NT2/D1 (cell line): ENCODE measurements at regions not wholly inside any gene's neighbourhood (a gene's known extent, or its start where the extent isn't known, plus 50 kb on each side); places are given as distances from the start of the nearest gene placed in this dataset.

Source experiments
- SUZ12 ChIP-seq: IDR thresholded peaks from 2 replicates; pipeline ENCODE4 v1.6.1; 2011; ENCODE audit not compliant: insufficient read length, insufficient read depth; ENCODE audit errors: extremely low read depth
- YY1 ChIP-seq: IDR thresholded peaks from 2 replicates; pipeline ENCODE4 v1.6.1; 2011; ENCODE audit not compliant: insufficient read length, insufficient read depth
- ZNF274 ChIP-seq: IDR thresholded peaks from 2 replicates; pipeline ENCODE4 v1.6.1; 2011; ENCODE audit warnings: mild to moderate bottlenecking, low read depth, low read length

- TF ChIP-seq YY1 (no peak), SUZ12 (no peak), ZNF274 (no peak)
Observed at GRCh38 chr6:153208706-153209105, 77.6 kb upstream of the RGS17 start.
